ENCODE measurements at regions not wholly inside any gene's neighbourhood (a gene's known extent, or its start where the extent isn't known, plus 50 kb on each side); places are given as distances from the start of the nearest gene placed in this dataset.

DNA sequence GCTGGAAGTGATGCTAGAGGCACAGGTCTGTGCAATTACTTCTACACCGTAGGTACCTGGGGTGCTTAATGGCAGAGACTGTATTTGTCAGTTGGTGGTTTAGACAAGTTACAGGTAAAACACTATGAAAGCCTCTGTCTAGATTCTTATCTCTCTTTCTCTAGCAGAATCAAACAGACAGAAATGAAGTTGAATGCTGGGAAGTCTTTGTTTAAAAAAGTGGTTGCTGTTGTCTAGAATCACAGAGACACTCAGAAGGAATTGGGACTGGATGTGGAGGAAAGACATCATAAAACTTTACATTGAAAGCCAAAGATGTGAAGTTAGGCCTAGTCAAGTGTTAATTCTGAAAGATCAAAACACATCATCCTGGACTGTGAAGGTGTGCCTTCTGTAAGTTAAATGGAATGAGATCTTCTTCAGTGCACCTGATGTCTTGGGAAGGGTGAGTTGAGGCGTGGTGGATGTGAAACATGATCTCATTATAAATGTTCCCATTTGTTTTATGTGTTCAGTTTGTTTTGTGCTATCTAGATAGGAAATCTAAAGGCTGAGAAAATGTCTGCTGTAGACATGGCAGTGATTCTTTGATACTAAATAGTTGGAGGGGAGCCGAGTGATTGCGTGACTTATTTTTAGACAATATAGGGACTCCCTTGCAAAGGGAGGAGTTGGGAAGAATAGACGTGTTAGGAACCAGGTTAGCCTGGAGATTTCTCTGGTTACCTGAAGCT lies 290.2 kb downstream of the SOX4 start:
- TF ChIP-seq CTCF (IDR thresholded peaks at IDR 0.05) (no peak), EP300 (IDR thresholded peaks at IDR 0.05) (no peak)
